SK-N-SH (cell line): ENCODE measurements at regions not wholly inside any gene's neighbourhood (a gene's known extent, or its start where the extent isn't known, plus 50 kb on each side); places are given as distances from the start of the nearest gene placed in this dataset.

Source experiments
- CTCF ChIA-PET: fragments of 300-600, 350-600 bp; formaldehyde crosslinking; extraction: SDS; loops from one replicate; lab custom pipeline; 2021; lab: Yijun Ruan, JAX
- POLR2A ChIA-PET: fragments of 350-600 bp; sonication (Branson Sonifier 250); formaldehyde crosslinking; extraction: SDS; loops from one replicate; lab custom pipeline; 2020; ENCODE audit warnings: antibody characterized with exemption, inconsistent platforms; lab: Yijun Ruan, JAX
- DNase-seq: peaks from one replicate; pipeline ENCODE4 v3.0.0; 2012
- H2AFZ ChIP-seq: fragments of 200-600 bp; sonication (generic); 2 replicates; pipeline ENCODE4 v1.8.1; 2016; ENCODE audit warnings: antibody characterized with exemption, mild to moderate bottlenecking, low read depth
- H3F3A ChIP-seq: fragments of 200-600 bp; sonication (generic); replicated peaks from 2 replicates; pipeline ENCODE3; 2016; ENCODE audit warnings: antibody characterized with exemption, mild to moderate bottlenecking; ENCODE audit not compliant: insufficient read depth
- H3K27ac ChIP-seq, 2 experiments: fragments of 200-500 bp in 1 of 2; fragments of 200-600 bp in 1 of 2; sonication (Bioruptor generic) in 1 of 2; sonication (generic), shearing (Covaris generic) in 1 of 2; 2 replicates each; pipeline versions ENCODE4 v1.5.1 to v1.6.1; 2014 to 2016; ENCODE audit warnings: low read depth in 2 of 2, inconsistent platforms in 1 of 2, low read length in 1 of 2, mild to moderate bottlenecking in 1 of 2, mixed read lengths in 1 of 2
- H3K27me3 ChIP-seq: fragments of 200-600 bp; sonication (generic), shearing (Covaris generic); 2 replicates; pipeline ENCODE4 v1.6.1; 2016; ENCODE audit warnings: mixed run types; ENCODE audit not compliant: insufficient read depth
- H3K36me3 ChIP-seq, 2 experiments: fragments of 200-500 bp in 1 of 2; fragments of 200-600 bp in 1 of 2; sonication (Bioruptor generic) in 1 of 2; sonication (generic) in 1 of 2; replicated peaks in 1 of 2; 2 replicates each; pipeline versions ENCODE3 to v1.5.1; 2014 to 2016; ENCODE audit warnings: low read length in 1 of 2, mild to moderate bottlenecking in 1 of 2; ENCODE audit not compliant: insufficient read depth in 2 of 2, control insufficient read depth in 1 of 2
- H3K4me1 ChIP-seq, 2 experiments: fragments of 200-500 bp in 1 of 2; fragments of 200-600 bp in 1 of 2; sonication (Bioruptor generic) in 1 of 2; sonication (generic), shearing (Covaris generic) in 1 of 2; 2 replicates each; pipeline versions ENCODE4 v1.5.1 to v1.6.1; 2014 to 2016; ENCODE audit warnings: low read depth in 1 of 2, low read length in 1 of 2, mixed run types in 1 of 2; ENCODE audit not compliant: insufficient read depth in 2 of 2, control insufficient read depth in 1 of 2
- H3K4me2 ChIP-seq: fragments of 200-600 bp; sonication (generic), shearing (Covaris generic); 2 replicates; pipeline ENCODE4 v1.6.1; 2017; ENCODE audit warnings: mixed run types
- H3K4me3 ChIP-seq, 2 experiments: fragments of 200-500 bp in 1 of 2; fragments of 200-600 bp in 1 of 2; sonication (Bioruptor generic) in 1 of 2; sonication (generic), shearing (Covaris generic) in 1 of 2; 2 replicates each; pipeline versions ENCODE4 v1.5.1 to v1.8.1; 2014 to 2016; ENCODE audit warnings: low read depth in 2 of 2, inconsistent platforms in 1 of 2, low read length in 1 of 2, mild to moderate bottlenecking in 1 of 2, mixed read lengths in 1 of 2, moderate library complexity in 1 of 2
- H3K79me2 ChIP-seq: fragments of 200-600 bp; sonication (generic); 2 replicates; pipeline ENCODE4 v1.8.1; 2017; ENCODE audit warnings: mild to moderate bottlenecking; ENCODE audit not compliant: insufficient read depth
- H3K9ac ChIP-seq: fragments of 200-600 bp; sonication (generic); 2 replicates; pipeline ENCODE4 v1.6.1; 2017; ENCODE audit warnings: mixed run types
- H3K9me2 ChIP-seq: fragments of 200-600 bp; sonication (generic); 2 replicates; pipeline ENCODE4 v1.6.1; 2017; ENCODE audit warnings: mixed run types
- H3K9me3 ChIP-seq: fragments of 200-600 bp; sonication (generic); 2 replicates; pipeline ENCODE4 v1.6.1; 2017; ENCODE audit warnings: mixed run types, mild to moderate bottlenecking, moderate library complexity
- H4K20me1 ChIP-seq: fragments of 200-600 bp; sonication (generic); 2 replicates; pipeline ENCODE4 v1.6.1; 2017; ENCODE audit warnings: mild to moderate bottlenecking, mixed run types; ENCODE audit not compliant: insufficient read depth
- CHD2 ChIP-seq: fragments of 150-350 bp; IDR thresholded peaks from 2 replicates; pipeline ENCODE4 v1.6.1; 2018; ENCODE audit warnings: low read length; ENCODE audit not compliant: partially characterized antibody
- ELF1 ChIP-seq: IDR thresholded peaks from 2 replicates; pipeline ENCODE4 v1.4.0; 2012
- EP300 ChIP-seq, 2 experiments: IDR thresholded peaks; 2 replicates each; pipeline versions ENCODE4 v1.4.0 to v1.6.1; 2012; ENCODE audit warnings: borderline replicate concordance in 1 of 2, low read depth in 1 of 2, low read length in 1 of 2
- EZH2phosphoT487 ChIP-seq: fragments of 200-600 bp; sonication (generic); IDR thresholded peaks from 2 replicates; pipeline ENCODE4 v1.6.1; 2017; ENCODE audit warnings: low read depth, mixed run types, mild to moderate bottlenecking, antibody characterized with exemption, moderate library complexity, borderline replicate concordance
- FOSL2 ChIP-seq: IDR thresholded peaks from 2 replicates; pipeline ENCODE4 v1.4.0; 2012; ENCODE audit warnings: low read depth, mild to moderate bottlenecking, moderate library complexity, borderline replicate concordance
- FOXJ3 ChIP-seq: sonication (generic); formaldehyde crosslinking; IDR thresholded peaks from 2 replicates; pipeline ENCODE4 v1.5.1; 2020; ENCODE audit warnings: mild to moderate bottlenecking, missing genetic modification reagents
- GABPA ChIP-seq: IDR thresholded peaks from 2 replicates; pipeline ENCODE4 v1.4.0; 2012; ENCODE audit warnings: low read depth, mild to moderate bottlenecking
- IRF3 ChIP-seq: fragments of 150-350 bp; IDR thresholded peaks from 2 replicates; pipeline ENCODE4 v1.6.1; 2016; ENCODE audit warnings: mild to moderate bottlenecking, low read depth, low read length
- JUND ChIP-seq: IDR thresholded peaks from 2 replicates; pipeline ENCODE4 v1.4.0; 2012
- MAX ChIP-seq: IDR thresholded peaks from 2 replicates; pipeline ENCODE4 v1.4.0; 2012; ENCODE audit warnings: low read depth
- NFIC ChIP-seq: IDR thresholded peaks from 2 replicates; pipeline ENCODE4 v1.4.0; 2012; ENCODE audit warnings: borderline replicate concordance
- NRF1 ChIP-seq: IDR thresholded peaks from 2 replicates; pipeline ENCODE4 v1.6.1; 2012; ENCODE audit warnings: low read depth, mild to moderate bottlenecking, low read length
- POLR2AphosphoS5 ChIP-seq: IDR thresholded peaks from 2 replicates; pipeline ENCODE4 v1.6.1; 2012; ENCODE audit warnings: low read depth, low read length
- RAD21 ChIP-seq: IDR thresholded peaks from 2 replicates; pipeline ENCODE4 v1.6.1; 2012; ENCODE audit warnings: mild to moderate bottlenecking, low read length
- RCOR1 ChIP-seq: fragments of 150-350 bp; IDR thresholded peaks from 2 replicates; pipeline ENCODE4 v1.6.1; 2017; ENCODE audit warnings: antibody characterized with exemption, low read length
- RXRA ChIP-seq: IDR thresholded peaks from 2 replicates; pipeline ENCODE4 v1.4.0; 2012; ENCODE audit warnings: low read depth, mild to moderate bottlenecking, borderline replicate concordance
- TCF12 ChIP-seq: IDR thresholded peaks from 2 replicates; pipeline ENCODE4 v1.4.0; 2012
- YY1 ChIP-seq: IDR thresholded peaks from 2 replicates; pipeline ENCODE4 v1.4.0; 2012; ENCODE audit warnings: low read depth, mild to moderate bottlenecking
- WGBS: methylation state at CpG from one replicate; pipeline ENCODE4 v1.1.6; 2017; ENCODE audit warnings: low lambda C conversion rate; 5-methylcytosine and 5-hydroxymethylcytosine counted together
- TF ChIP-seq, protein P1 (sequence below): IDR thresholded peaks from 2 replicates; pipeline ENCODE4 v1.6.1; 2012; ENCODE audit warnings: mild to moderate bottlenecking, low read depth, low read length, moderate library complexity

DNA sequence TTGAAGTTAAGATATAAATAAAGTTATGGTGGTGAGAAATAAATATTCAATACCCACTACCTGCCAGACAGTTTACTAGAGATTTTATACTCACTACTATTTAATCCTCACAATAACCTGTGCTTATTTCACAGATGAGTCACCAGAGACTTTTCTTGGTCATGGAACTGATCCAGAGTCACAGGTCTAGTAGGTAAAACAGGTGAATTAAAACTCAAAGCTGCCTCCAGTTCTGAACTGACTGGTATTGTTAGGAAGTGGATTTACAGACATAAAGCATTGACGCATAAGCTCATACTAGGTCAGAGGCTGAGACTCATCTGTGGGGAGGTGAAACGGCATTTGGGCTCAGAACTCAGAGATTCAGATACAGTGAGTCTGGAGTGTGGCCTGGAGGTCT, 1009.9 kb downstream of the AGBL1 start:
- Histone ChIP-seq H3K4me2 (no peak overlapping the region), H2AFZ (no peak overlapping the region), H3K9me3 (no peaks in the 10 kb centered on the region), H3K27me3 (no peaks in the 10 kb centered on the region), H4K20me1 (no peaks in the 10 kb centered on the region), H3K4me3 (no peak overlapping the region), H3K9me2 (no peaks in the 10 kb centered on the region), H3K79me2 (no peaks in the 10 kb centered on the region), H3K27ac (no peak overlapping the region), H3F3A (no peaks in the 10 kb centered on the region), H3K9ac (no peak overlapping the region), H3K36me3 (no peaks in the 10 kb centered on the region), H3K4me1 (no peaks in the 10 kb centered on the region)
- CTCF ChIA-PET, result no interaction called here
- no peak for DNase-seq
- 70% methylated on average over 2 of the region's 2 CpGs for WGBS
- TF ChIP-seq RCOR1, result no peak
- TF ChIP-seq POLR2AphosphoS5, result no peak
- TF ChIP-seq JUND, result no peak
- no peak for TF ChIP-seq EP300 (IDR thresholded peaks at IDR 0.05; ENCODE audit: borderline replicate concordance in 1 of 2, low read depth in 1 of 2, low read length in 1 of 2)
- TF ChIP-seq FOSL2, result no peak
- TF ChIP-seq RXRA, result no peak
- POLR2A ChIA-PET, result no interaction called here

DNA sequence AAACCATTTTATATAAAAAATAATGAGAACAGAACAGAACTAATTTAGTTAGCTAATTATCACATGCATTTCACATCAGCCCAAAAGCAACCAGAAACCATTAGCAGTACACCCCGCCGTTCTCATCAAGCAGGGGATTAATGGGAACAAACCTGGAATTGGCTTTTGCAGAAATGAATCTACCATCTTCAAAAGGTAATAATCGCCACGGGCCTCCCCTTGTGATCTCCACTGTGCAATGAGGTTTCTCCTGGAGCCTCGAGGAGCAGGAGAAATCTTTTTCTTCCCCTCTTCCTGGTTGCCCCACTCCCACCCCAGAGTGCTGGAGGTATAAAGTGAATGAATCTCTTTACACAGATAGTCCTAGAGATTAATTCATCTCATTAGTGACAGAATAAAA, 1003.5 kb downstream of the AGBL1 start:
- Histone ChIP-seq H3K9me2 (no peaks in the 10 kb centered on the region), H3K9me3 (no peaks in the 10 kb centered on the region), H3K4me1 (no peaks in the 10 kb centered on the region; a peak in 1 of 4 replicates), H3K27me3 (no peaks in the 10 kb centered on the region), H3K4me2 (no peak overlapping the region), H4K20me1 (no peaks in the 10 kb centered on the region), H3K27ac (no peak overlapping the region), H3K36me3 (no peaks in the 10 kb centered on the region), H3K4me3 (no peak overlapping the region), H3F3A (no peaks in the 10 kb centered on the region), H3K9ac (no peak overlapping the region), H3K79me2 (no peaks in the 10 kb centered on the region), H2AFZ (no peak overlapping the region)
- TF ChIP-seq YY1 (no peak), FOXJ3 (no peak), POLR2AphosphoS5 (no peak), TCF12 (no peak), JUND (no peak), IRF3 (no peak), EP300 (IDR thresholded peaks at IDR 0.05; ENCODE audit: borderline replicate concordance in 1 of 2, low read depth in 1 of 2, low read length in 1 of 2) (no peak), CHD2 (no peak), EZH2phosphoT487 (no peak), MAX (no peak), RAD21 (no peak), RXRA (no peak), NRF1 (no peak), NFIC (no peak), GABPA (no peak), ELF1 (no peak)
- TF ChIP-seq, protein P1, sequence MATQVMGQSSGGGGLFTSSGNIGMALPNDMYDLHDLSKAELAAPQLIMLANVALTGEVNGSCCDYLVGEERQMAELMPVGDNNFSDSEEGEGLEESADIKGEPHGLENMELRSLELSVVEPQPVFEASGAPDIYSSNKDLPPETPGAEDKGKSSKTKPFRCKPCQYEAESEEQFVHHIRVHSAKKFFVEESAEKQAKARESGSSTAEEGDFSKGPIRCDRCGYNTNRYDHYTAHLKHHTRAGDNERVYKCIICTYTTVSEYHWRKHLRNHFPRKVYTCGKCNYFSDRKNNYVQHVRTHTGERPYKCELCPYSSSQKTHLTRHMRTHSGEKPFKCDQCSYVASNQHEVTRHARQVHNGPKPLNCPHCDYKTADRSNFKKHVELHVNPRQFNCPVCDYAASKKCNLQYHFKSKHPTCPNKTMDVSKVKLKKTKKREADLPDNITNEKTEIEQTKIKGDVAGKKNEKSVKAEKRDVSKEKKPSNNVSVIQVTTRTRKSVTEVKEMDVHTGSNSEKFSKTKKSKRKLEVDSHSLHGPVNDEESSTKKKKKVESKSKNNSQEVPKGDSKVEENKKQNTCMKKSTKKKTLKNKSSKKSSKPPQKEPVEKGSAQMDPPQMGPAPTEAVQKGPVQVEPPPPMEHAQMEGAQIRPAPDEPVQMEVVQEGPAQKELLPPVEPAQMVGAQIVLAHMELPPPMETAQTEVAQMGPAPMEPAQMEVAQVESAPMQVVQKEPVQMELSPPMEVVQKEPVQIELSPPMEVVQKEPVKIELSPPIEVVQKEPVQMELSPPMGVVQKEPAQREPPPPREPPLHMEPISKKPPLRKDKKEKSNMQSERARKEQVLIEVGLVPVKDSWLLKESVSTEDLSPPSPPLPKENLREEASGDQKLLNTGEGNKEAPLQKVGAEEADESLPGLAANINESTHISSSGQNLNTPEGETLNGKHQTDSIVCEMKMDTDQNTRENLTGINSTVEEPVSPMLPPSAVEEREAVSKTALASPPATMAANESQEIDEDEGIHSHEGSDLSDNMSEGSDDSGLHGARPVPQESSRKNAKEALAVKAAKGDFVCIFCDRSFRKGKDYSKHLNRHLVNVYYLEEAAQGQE, result no peak
- 51% methylated on average over 5 of the region's 5 CpGs for WGBS
- POLR2A ChIA-PET, result no interaction called here
- no peak for DNase-seq
- CTCF ChIA-PET, result no interaction called here
